ENCODE measurements at regions not wholly inside any gene's neighbourhood (a gene's known extent, or its start where the extent isn't known, plus 50 kb on each side); places are given as distances from the start of the nearest gene placed in this dataset.

DNA sequence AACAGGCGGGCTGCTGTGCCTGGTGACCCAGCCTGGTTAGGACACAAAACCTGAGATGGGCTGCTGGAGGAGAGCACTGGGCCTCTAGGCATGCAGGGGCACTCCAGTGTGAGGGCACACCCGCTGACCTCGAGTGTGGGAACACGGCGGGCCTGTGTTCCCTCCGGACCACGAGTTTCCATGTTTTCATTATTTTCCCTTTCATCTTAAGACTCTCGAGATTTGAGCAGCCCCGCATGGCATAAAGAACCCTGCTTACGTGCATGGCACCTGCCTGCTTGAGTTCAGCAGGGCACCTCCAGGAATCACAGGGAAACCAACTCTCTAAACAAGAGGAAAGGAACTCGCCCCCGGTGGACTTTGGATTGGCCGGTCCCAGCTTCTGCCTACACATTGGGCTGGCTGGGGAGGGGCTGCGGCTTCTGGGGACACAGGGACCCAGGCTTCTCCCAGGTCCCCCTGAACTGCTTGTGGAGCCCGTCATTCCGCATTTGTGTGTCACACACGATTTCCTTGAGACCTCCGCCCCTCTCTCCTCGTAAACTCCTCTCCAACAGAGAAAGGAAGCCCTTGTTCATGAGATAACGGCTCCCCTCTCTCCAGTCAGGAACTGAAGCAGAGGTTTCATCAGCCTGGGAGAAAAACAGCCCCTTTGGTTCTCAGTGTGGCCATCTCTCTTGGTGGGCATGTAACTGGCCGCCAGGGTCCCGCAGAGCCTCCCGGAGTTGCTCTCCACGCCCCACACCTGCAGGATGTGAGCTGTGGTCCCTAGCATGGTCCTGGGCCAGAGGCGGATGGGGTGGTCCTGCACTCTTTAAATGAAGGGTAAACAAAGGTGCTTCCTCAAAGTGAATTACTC is 181.8 kb downstream of the TTLL2 start:
- no peak for DNase-seq (ENCODE audit: low spot score in 2 of 2)
- in situ Hi-C loops (cut with MboI; ENCODE audit: low sequenced_read_pairs): no loop called here

DNA sequence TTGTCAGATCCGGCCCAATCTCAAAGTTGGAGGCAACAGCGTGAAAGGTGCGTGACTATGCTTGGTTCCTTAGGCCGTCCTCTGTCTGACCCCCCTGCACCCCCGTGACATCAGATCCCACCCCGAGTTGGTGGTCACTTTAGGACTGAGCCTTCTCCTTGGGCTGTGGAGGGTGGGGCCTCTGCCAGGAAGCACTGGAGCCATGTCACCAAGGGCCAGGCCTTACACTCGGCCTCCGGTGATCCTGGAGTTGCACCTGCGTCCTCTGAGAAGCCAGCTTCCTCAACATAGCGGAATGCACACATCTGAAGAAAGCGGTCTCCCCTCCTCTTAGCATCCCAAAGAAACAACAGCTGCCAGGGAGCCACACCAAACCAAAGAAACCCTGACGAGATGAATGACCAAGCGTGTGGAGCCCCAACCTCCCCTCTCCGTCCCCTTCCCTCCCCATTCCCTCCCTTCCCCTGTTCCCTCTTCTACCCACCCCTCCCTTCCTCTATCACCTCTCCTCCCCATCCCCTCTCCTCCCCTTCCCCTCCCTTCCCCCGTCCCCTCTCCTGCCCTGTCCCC is 182.6 kb downstream of the TTLL2 start:
- H3K4me1 ChIP-seq: no peaks in the 10 kb centered on the region
- no peaks in the 10 kb centered on the region for H3K27me3 ChIP-seq (ENCODE audit: low read depth)
- no peak for DNase-seq (ENCODE audit: low spot score in 2 of 2)
- no peaks in the 10 kb centered on the region for H3K9me3 ChIP-seq
- H3K36me3 ChIP-seq (replicated peaks): no peaks in the 10 kb centered on the region
- in situ Hi-C loops (cut with MboI; ENCODE audit: low sequenced_read_pairs): no loop called here
- H3K4me3 ChIP-seq: no peak overlapping the region

More for the DNA sequence above, 181.8 kb downstream of the TTLL2 start:
- Histone ChIP-seq H3K4me1 (no peaks in the 10 kb centered on the region), H3K36me3 (replicated peaks) (no peaks in the 10 kb centered on the region), H3K9me3 (no peaks in the 10 kb centered on the region), H3K4me3 (no peak overlapping the region), H3K27me3 (ENCODE audit: low read depth) (no peaks in the 10 kb centered on the region)

DNA sequence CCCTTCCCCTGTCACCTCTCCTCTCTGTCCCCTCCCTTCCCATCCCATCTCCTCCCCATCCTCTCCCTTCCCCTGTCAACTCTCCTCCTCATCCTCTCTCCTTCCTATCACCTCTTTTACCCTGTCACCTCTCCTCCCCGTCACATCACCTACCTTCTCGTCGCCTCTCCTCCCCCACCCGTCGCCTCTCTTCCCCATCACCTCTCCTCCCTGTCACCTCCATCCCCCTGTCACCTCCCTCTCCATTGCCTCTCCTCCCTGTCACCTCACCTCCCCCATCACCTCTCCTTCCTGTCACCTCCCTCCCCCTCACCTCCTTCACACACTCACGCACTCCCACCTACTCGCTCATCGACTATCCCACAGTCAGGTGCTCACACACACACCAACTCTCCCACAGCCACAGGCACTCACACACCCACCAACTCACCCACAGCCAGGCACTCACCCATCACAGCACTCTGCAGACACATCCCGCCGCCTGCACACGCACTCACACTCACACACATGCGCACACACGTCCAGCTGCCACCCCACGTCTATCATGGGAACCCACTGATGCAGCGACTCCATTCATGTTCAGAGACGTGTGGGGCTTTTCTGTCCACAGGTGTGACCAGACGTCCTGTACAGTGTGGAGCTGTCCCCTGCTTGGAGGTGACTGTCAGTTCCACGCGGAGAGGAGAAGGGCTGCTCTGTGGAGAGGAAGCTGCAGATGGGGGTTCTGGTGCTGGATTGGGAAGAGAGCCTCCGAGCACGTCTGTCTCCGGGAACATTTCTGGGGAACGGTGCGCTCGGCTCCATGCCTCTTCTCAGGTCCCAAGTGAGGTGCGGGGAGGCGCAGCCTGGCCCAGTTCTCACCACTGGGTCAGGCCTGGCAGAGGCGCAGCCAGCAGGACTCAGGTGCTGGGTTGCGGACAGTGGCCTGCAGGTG is 184.3 kb downstream of the TTLL2 start:
- Histone ChIP-seq H3K4me3 (no peak overlapping the region), H3K9me3 (no peaks in the 10 kb centered on the region), H3K27me3 (ENCODE audit: low read depth) (no peaks in the 10 kb centered on the region), H3K4me1 (no peaks in the 10 kb centered on the region), H3K36me3 (replicated peaks) (no peaks in the 10 kb centered on the region)
- DNase-seq (ENCODE audit: low spot score in 2 of 2): no peak
- in situ Hi-C loops (cut with MboI; ENCODE audit: low sequenced_read_pairs): no loop called here

DNA sequence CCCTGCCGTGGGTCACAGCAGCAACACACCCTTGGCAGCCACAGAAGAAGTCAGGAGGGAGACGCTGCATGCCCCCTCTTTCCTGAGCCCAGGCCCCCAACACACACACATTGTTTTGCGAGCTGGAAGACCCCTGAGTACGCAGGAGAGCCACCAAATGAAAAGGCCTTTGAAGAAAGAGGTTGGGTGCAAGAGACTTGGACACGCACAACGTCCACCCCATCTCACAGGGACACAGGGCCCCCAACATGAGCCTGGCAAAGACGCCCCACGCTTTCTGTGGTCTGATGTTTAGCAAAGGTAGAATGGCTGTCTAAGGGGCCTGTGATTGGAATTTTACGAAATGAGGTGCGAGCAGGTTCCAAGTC is 185.0 kb downstream of the TTLL2 start:
- H3K36me3 ChIP-seq (replicated peaks): no peaks in the 10 kb centered on the region
- DNase-seq (ENCODE audit: low spot score in 2 of 2): no peak
- H3K27me3 ChIP-seq (ENCODE audit: low read depth): no peaks in the 10 kb centered on the region
- H3K4me3 ChIP-seq: no peak overlapping the region
- in situ Hi-C loops (cut with MboI; ENCODE audit: low sequenced_read_pairs): no loop called here
- no peaks in the 10 kb centered on the region for H3K9me3 ChIP-seq
- H3K4me1 ChIP-seq: no peaks in the 10 kb centered on the region

DNA sequence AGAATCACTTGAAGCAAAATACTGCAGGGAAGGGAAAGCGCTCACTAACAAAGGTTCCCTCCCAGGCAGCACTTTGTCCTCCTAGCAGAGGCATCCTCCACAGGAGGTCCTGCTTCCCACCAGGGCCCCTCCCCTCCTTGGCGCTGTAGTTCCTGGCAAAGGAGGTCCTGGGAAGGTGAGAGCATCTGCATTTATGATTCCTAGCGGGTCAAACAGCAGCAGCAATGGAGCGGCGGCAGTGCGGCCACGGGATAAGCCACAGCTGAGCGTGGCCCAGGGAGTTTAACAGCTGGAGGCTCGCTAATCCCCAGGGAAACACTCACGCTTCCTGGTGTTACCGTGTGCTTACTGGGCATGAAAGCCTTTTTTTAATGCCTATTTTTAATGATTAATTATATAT is 185.8 kb downstream of the TTLL2 start:
- no peak overlapping the region for H3K4me3 ChIP-seq
- H3K4me1 ChIP-seq: no peaks in the 10 kb centered on the region
- in situ Hi-C loops (cut with MboI; ENCODE audit: low sequenced_read_pairs): no loop called here
- DNase-seq (ENCODE audit: low spot score in 2 of 2): no peak
- no peaks in the 10 kb centered on the region for H3K9me3 ChIP-seq
- H3K27me3 ChIP-seq (ENCODE audit: low read depth): no peaks in the 10 kb centered on the region
- H3K36me3 ChIP-seq (replicated peaks): no peaks in the 10 kb centered on the region

DNA sequence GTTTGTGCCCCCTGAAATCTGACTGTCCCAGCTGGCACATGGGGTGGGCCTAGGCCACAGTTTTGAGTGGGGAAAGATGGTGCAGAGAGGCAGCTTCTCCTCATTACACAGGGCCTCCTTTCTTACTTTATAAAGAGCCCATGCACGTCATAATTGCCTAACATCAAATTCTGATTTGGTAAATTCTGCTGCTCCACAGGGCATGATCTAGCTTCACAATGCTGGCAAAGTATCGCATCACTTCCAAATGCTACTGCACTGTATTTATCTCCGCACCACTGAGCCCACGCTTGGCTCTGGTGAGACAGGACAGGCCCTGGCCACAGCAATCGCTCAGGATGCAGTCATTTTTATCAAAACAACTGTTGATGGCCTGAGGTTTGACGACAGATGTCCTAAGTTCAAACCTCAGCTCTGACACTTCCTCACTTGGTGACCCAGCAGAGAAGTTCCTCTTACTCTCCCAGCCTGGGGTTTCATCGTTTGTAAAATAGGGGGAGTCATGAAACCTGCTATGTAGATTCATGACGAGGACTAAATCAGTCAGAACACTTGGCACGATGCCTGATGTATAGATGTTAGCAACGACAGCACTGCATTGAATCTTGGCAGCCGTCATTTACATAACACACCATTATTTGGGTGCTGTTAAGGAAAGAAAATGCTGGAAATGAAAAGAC is 187.9 kb downstream of the TTLL2 start:
- no peak for DNase-seq (ENCODE audit: low spot score in 2 of 2)
- in situ Hi-C loops (cut with MboI; ENCODE audit: low sequenced_read_pairs): no loop called here
- Histone ChIP-seq H3K27me3 (ENCODE audit: low read depth) (no peaks in the 10 kb centered on the region), H3K9me3 (no peaks in the 10 kb centered on the region), H3K4me3 (no peak overlapping the region), H3K4me1 (no peaks in the 10 kb centered on the region), H3K36me3 (replicated peaks) (no peaks in the 10 kb centered on the region)

DNA sequence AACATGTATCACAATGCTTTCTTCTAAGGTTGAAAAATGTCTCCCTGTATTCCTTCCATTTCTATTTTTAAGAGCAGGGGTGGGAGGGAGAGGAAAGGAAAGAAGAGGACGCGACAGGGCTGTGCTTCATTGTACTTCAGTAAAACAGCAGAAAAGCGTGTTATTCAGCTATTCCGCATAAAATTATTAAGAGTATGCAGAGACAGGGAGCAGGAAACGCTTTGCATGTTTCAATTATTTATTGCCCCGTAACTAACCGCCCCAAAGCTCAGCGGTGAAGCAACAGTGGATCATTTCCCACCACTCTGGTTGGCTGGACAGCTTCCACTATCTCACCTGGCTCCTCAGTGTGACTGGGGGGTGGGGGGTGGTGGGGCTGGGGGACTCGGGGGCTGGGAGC is 188.9 kb downstream of the TTLL2 start:
- H3K4me3 ChIP-seq: no peak overlapping the region
- no peaks in the 10 kb centered on the region for H3K36me3 ChIP-seq (replicated peaks)
- in situ Hi-C loops (cut with MboI; ENCODE audit: low sequenced_read_pairs): no loop called here
- no peaks in the 10 kb centered on the region for H3K27me3 ChIP-seq (ENCODE audit: low read depth)
- DNase-seq (ENCODE audit: low spot score in 2 of 2): no peak
- H3K9me3 ChIP-seq: no peaks in the 10 kb centered on the region
- H3K4me1 ChIP-seq: no peaks in the 10 kb centered on the region

DNA sequence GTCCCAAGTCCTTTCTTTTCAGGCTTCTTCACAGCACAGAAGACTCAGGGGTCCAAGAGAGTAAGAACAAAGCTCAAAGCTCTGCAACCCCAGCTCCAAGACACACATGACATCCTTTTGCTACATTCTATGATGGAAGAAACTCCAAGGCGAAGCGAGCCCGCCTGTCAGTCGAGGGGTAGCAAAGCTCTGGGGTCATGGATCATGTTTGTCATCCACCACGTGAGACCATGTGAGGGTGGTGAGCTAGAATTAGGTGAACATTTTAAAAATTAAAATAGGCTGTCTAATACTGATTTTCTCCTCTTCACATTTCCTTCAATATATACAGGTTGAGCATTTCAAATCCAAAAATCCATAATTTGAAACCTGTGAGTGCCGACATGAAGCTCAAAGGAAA is 189.6 kb downstream of the TTLL2 start:
- in situ Hi-C loops (cut with MboI; ENCODE audit: low sequenced_read_pairs): no loop called here
- no peaks in the 10 kb centered on the region for H3K4me1 ChIP-seq
- no peaks in the 10 kb centered on the region for H3K27me3 ChIP-seq (ENCODE audit: low read depth)
- H3K4me3 ChIP-seq: no peak overlapping the region
- H3K9me3 ChIP-seq: no peaks in the 10 kb centered on the region
- no peaks in the 10 kb centered on the region for H3K36me3 ChIP-seq (replicated peaks)
- DNase-seq (ENCODE audit: low spot score in 2 of 2): no peak

DNA sequence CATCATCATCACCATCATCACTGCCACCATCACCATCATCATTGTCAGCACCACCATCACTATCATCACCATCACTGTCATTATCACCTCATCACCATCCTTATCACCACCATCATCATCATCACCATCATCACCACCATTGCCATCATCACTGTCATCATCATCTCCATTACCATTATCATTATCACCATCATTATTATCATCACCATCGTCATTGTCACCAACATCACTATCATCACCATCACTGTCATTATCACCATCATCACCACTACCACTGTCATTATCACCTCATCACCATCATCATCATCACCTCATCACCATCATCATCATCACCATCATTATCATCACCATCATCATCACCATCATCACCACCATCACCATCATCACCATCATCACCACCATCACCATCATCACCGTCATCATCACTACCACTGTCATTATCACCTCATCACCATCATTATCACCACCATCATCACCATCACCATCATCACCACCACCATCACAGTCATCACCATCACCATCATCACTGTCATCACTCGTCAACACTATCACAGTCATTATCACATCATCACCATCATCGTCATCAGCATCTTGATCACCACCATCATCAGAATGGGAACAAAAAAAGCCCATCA is 191.1 kb downstream of the TTLL2 start:
- Histone ChIP-seq H3K27me3 (ENCODE audit: low read depth) (no peaks in the 10 kb centered on the region), H3K4me3 (no peak overlapping the region), H3K9me3 (no peaks in the 10 kb centered on the region), H3K4me1 (no peaks in the 10 kb centered on the region), H3K36me3 (replicated peaks) (no peaks in the 10 kb centered on the region)
- in situ Hi-C loops (cut with MboI; ENCODE audit: low sequenced_read_pairs): no loop called here
- no peak for DNase-seq (ENCODE audit: low spot score in 2 of 2)

DNA sequence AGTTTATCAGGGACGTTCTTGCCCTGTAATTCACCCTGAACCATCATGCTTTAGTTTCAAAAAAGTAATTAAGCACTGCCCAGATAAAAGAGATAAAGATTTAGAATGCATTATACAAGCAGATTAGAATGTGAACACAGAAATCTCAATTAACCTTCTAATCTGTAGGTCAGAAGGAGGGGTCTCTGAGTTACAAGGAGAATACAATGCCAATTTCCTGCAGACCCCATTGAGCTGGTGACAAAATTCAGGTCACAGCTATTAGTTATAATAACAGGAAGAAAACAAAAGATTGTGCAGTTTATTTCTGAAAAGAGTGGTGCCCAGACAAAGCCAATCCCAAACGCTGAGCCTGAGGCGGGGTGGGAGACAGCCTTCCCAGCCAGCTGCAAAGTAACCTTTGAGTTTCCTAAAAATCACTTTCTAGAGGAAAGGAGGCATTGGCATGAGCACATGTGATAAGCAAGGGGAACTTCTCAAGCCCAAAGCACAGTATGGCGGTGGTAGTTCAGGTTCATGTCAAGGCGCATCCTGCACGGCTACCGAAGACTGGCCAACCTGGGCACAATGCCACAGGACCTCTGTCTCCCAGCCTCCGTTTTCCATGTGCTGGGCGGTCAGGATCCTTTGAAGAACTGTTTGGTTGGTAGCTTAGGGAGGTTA is 192.5 kb downstream of the TTLL2 start:
- Histone ChIP-seq H3K9me3 (no peaks in the 10 kb centered on the region), H3K4me1 (no peaks in the 10 kb centered on the region), H3K36me3 (replicated peaks) (no peaks in the 10 kb centered on the region), H3K4me3 (no peak overlapping the region), H3K27me3 (ENCODE audit: low read depth) (no peaks in the 10 kb centered on the region)
- no peak for DNase-seq (ENCODE audit: low spot score in 2 of 2)
- in situ Hi-C loops (cut with MboI; ENCODE audit: low sequenced_read_pairs): no loop called here

DNA sequence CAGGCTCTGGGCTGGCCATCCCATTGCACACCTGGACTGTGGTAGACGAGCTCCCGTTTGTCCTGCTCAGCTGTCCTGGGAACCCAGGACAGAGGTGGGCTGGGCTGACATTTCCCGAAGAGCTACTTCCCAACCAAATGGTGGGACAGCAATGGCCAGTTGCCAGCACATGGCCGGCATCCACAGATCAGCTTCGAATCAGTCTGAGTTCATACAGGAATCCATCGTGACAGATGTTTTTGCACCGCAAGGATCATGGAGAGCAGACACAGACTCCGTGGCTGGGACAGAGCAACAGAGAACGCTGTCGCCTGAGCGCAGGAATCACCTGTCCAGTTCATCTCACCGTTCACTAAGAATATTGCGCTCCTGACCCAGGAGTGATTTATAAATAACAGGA is 198.5 kb downstream of the TTLL2 start:
- no peak for DNase-seq (ENCODE audit: low spot score in 2 of 2)
- Histone ChIP-seq H3K36me3 (replicated peaks) (no peaks in the 10 kb centered on the region), H3K4me3 (no peak overlapping the region), H3K9me3 (no peaks in the 10 kb centered on the region), H3K27me3 (ENCODE audit: low read depth) (no peaks in the 10 kb centered on the region), H3K4me1 (no peaks in the 10 kb centered on the region)
- in situ Hi-C loops (cut with MboI; ENCODE audit: low sequenced_read_pairs): no loop called here

DNA sequence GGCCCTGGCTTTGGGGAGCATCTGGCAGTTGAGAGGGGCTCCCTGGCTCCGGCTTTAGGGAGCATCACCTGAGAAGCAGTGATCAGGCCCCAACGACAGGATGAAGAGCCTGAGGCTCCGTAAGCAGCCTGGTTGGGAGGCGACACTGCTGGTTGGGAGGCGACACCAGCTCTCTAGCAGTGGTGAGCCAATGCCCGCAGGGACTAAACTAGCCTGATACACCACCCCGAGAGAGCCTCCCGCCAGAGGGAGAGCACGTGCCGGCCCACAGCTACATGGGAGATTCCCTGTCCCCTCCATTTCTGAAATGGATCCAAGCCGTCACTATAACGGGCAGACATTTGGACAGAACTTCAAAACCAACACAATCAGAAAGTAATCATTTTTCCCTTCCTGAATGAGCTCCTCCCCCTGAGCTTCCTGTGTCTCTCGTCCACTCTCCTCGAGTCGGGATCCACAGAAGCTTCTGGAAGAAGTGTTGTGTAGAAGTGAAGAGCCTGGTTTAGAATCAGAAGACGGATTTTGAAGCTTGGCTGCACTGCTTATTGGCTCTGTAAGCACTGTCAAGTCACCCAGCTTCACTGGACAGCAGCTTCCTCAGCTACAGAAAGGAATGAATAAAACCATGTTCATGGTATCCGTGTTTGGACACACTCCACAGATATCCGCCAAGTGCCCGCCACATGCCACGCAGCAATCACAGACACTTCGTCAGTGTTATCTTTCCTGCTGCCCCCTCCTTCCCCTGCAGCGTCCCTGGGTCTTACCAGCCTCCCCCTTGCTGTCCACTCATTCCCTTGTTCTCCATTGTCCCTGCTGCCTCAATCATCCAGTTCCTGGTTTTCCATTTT is 199.6 kb downstream of the TTLL2 start:
- Histone ChIP-seq H3K9me3 (no peaks in the 10 kb centered on the region), H3K36me3 (replicated peaks) (no peaks in the 10 kb centered on the region), H3K4me1 (no peaks in the 10 kb centered on the region), H3K4me3 (no peak overlapping the region), H3K27me3 (ENCODE audit: low read depth) (no peaks in the 10 kb centered on the region)
- DNase-seq (ENCODE audit: low spot score in 2 of 2): no peak
- in situ Hi-C loops (cut with MboI; ENCODE audit: low sequenced_read_pairs): no loop called here

All from HAP-1 (cell line).